PC-3 (cell line): ENCODE measurements at regions not wholly inside any gene's neighbourhood (a gene's known extent, or its start where the extent isn't known, plus 50 kb on each side); places are given as distances from the start of the nearest gene placed in this dataset.

Source experiments
- CTCF ChIP-seq: fragments of 300-600 bp; sonication (generic); conservative IDR thresholded peaks from 2 replicates; pipeline ENCODE4 v1.5.1; 2017; ENCODE audit warnings: antibody characterized with exemption, low read depth, mild to moderate bottlenecking, low read length
- EZH2 ChIP-seq: fragments of 300-600 bp; sonication (generic); IDR thresholded peaks from one replicate; pipeline ENCODE4 v1.6.1; 2017; ENCODE audit warnings: antibody characterized with exemption, mild to moderate bottlenecking, low read length; ENCODE audit not compliant: unreplicated experiment

DNA sequence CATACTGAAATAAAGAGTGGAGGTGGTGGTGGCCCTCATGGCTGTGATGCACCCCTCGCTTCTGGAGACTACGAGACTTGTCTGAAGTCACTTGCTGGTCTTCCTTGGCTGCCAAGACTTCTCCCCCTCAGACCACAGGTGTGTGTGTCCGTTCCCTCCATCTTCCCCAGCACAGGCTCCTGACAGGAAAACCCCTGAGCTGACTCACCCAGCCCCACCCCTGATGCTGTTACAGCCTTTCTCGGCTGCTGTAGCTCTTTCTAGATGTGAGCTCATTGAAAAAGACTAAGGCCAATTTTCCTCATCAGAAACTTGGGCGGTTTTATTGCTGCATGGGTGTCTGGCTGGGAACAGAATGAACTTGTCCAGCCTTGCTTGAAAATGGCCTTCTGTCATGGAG lies 296.9 kb downstream of the TMEM114 start:
- no peak for TF ChIP-seq EZH2
- no peak for TF ChIP-seq CTCF
